MV-4-11 (cell line): ENCODE measurements at regions not wholly inside any gene's neighbourhood (a gene's known extent, or its start where the extent isn't known, plus 50 kb on each side); places are given as distances from the start of the nearest gene placed in this dataset.

ENCODE experiments used
- DNase-seq: peaks from one replicate; lab custom pipeline; 2025; lab: John Stamatoyannopoulos, UW

DNA sequence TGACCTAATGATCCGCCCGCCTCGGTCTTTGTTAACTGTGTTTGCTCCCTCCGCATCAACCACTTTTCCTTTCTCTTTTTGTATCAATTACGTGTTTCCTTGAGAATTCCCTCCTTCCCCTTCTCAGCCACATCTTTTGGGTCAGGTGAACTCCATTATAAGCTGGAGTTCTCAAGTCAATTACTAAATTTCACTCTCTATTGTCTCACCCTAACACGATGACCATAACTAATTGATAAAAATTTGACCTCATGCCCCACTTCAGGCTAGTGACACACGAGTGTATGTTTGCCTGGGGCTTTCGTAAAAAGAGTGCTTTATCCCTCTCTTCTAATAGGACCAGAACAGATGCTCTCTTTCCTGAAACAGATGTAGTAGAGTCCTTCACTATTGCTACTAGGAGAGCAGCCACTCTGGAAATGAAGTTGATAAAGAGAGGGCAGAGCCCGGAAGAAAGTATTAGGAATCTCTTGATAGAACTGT, 403.6 kb upstream of the ANXA10 start:
- no peak for DNase-seq

DNA sequence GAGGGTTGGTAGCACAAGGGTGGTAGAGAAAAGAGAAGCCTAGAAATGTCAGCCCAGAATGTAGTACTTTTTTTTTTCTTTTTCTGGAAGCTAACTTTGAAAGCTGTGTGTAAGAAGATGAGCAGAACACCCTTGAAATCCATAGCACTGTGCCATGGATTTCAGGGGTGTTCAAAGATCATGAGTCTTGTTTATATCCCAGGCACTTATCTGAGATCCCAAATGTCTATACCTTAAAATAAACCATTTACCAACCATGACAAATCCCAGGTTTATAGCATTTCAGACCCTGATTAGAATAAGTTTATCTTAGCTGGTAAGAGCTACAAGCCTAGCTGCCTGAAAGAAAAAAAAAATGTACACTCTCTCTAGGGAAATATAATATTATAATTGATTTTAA, 389.9 kb upstream of the ANXA10 start:
- DNase-seq: no peak

DNA sequence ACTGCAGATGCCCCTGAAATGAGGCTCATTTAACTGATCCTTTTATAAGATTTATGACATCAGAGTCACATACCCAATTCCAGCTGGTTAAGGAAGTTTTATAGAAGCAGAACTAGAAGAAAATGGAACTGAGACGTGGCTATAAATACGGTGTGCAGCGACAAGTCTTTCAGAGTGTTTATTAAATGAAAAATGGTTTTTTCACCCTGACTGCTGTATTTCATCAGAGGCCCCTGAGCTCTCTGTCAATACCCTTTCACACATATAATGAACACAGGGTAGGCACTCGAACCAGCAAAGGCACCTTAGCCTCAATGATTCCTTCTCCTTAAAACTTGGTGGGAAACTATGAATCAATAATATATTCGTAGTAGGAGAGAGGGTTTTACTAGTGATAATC, 380.8 kb upstream of the ANXA10 start:
- DNase-seq: no peak

DNA sequence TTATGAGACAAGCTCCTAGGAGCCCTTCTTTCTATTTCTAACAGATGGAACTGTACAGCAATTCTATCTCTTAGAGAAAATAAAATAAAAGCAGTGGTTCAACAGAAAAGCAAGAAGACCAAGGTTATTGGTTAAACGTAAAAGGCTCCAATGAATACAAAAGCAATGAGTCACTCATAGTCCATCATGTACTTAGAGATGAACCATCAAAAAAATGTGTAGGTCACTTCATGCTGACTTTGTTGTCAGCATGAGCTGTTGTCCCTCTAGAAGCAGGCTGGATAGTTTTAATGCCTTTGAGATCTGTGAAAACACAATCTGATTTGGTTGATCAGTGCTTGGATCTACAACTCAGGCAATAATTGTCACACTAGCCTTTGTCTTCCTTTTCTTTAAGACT, 378.6 kb upstream of the ANXA10 start:
- no peak for DNase-seq

DNA sequence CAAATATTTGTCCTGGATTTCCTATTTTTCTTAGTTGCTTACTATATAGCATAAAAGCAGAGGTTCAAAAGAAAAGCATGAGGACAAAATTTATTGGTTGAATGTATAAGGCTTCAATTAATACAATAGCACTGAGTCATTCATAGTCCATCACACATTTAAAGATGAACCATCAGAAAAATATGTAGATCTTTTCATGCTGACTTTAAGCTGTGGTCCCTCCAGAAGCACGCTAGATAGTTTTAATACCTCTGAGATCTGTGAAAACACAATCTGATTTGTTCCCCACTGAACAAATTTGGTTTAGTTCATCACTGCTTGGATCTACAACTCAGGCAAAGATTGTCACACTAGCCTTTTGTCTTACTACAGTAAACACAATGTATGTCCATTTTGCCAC, 377.2 kb upstream of the ANXA10 start:
- no peak for DNase-seq

DNA sequence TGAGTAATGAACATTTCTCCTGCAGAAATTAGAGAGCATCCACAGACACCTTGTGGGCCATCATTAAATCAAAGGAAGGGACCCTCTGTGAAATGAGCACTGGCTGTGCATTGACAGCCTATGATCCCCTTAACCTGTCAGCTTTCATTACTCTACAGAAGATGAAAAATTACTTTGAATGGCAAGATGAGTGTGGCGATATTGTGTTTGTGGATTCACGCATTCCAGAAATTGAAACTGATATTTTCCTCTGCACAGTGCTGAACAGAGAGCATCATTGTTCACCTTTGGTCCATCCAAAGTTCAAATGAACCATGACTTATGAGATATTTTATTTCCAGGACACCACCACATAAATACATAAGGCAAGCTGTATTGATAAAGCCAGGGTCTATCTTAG, 374.8 kb upstream of the ANXA10 start:
- DNase-seq: no peak

DNA sequence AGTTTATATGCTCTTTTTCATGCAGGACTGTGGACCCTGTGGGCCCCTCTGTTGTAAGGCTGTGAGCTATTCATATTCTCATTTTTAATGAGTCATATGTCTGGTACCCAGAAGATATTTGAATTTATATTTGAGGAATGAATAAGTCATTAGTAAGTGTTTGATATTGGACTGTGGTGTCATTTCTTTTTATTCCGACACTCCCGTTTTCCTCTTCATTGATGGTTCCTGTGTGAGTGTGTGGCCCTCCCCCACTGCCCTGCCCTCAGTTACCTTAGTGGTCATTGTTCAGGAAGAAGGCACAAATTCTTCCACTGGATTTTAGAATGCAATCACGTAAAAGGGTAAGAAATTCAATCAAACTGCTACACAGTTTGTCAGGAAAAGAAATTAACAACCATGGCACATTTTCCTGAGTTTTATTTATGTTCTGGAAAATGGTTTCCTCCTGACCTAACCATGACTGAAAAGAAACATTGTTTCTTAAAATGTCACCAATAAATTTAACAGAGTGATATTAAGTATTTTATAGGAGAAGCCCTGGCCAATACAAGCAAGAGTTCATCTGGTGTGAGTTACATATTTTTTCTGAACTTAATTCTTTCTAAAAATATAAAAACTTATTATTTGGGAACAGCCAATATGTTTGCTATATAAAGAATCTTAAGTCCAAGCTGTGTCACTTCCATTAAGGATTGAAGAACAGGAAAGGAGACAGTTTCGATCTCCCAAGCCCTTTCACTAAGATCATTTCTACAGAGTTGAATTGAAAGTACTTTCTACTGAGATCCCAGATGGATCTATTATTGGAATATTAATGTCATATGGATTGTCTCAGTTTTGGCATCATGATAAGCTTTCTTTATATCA, 370.5 kb upstream of the ANXA10 start:
- DNase-seq: no peak

DNA sequence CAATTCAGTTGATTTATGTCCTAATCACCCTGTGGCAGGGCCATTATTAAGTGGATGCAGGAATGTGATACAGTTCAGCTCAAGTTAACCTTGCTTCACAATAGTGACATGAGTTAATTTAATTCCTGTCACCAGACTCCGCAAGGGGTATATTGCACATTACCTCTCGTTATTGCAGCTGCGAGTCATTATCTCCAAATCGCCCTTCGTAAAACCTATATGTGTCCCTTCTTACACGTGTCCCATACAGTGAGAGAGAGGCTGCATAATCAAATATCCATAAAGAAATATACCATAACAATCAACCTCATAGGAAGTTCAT, 369.9 kb upstream of the ANXA10 start:
- no peak for DNase-seq

DNA sequence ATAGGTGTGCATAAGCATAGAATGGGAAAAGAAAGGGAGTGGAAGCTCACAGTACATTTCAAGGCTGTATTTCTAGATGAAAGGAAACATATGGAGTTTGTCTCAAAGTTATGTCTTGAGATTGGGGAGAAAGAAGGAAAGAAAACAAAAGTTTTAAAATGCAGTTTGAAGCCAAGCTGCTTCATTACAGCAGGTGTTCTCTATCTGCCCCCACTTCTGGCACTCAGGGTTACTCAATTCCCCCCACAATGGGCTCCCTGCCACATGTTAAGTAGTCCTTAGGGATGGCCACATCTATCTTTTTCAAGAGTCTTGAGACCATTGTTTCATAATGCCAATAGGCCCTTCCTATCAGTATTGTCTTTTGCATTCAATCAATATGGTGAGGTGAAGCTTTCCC, 367.4 kb upstream of the ANXA10 start:
- DNase-seq: no peak

DNA sequence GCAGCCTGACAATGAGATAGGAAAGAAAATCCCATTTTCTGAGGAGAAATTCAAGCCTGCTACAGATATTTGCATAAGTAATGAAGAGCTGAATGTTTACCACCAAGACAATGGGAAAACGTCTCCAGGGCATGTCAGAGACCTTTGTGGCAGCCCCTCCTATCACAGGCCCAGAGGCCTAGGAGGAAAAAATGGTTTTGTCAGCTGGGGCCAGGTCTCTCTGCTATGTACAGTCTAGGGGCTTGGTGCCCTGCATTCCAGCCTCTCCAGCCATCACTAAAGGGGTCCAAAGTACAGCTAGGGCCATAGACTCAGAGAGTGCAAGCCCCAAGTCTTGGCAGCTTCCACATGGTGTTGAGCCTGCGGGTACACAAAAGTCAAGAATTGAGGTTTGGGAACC, 361.6 kb upstream of the ANXA10 start:
- no peak for DNase-seq

DNA sequence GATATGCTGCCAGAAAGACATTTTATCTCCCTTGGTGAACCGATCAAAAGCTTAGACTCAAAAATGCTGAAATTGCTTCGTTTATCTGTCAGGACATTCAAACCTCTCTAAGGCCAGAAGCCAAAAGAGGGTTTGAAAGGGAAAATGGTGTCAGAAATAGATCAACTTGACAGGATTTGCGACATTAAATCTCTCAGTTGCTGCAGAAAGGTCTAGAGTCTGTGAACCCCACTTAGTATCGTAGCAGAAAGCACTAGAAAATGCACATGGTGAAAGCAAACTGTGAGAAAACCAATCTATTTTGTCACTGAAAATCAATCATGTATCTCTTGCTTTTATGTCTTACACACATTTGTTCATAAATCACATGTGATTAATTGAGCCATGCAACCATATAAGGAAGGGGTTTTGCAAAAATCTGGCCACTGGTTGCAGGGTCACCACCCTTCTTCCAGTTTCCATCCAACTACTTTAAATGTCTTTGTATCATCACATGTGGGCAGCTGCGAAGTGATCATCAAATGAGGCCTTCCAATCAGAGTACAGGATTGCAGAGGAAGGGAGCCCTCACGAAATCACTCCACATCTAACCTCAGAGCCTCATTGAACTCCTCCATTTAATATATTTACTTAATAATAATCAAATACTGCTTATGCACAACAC, 347.2 kb upstream of the ANXA10 start:
- no peak for DNase-seq

DNA sequence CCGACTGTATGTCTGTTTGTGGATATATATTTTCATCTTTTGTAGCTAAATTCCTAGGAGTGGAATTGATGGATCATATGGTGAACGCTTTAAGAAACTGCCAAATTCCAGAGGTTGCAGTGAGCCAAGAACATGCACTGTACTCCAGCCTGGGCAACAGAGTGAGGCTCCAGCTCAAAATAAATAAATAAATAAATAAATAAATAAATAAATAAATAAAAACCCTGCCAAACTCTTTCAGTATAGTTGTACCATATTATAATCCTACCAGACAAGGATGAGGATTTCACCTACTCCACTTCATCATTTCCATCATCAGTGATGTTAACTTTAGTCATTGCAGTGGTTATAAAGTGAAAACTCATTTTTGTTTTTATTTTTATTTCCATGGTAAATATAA, 325.1 kb upstream of the ANXA10 start:
- DNase-seq: no peak

DNA sequence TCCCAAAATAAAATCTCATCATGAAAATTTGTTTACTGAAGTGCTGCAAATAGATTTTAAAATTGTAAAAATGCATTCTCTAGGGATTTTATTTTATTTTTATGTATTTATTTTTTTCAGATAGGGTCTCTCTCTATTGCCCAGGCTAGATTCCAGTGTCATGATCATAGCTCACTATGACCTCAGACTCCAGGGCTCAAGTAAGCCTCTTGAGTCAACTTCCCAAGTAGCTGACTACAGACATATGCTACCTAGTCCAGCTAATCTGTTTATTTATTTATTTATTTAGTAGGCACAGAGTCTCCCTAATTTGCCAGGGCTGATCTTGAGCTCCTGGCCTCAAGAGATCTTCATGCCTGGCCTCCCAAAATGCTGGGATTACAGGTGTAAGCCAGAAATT, 317.7 kb upstream of the ANXA10 start:
- no peak for DNase-seq

DNA sequence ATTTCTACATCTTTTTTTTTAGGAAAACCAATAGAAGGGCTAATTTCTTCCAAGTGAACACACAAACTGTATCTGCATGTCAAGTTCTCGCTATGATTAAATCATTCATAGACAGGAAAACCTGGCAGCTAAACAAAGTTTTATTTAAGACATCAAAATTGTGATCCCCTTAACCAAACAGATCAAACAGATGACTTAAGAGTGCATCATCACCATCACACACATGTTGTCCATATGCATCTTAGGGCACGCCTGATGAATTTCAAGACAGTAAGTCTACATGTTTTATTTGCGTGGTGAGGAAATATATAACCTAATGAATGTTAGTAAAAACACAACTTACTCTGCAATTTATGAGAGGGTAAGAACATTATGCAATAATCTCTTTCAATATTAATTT, 317.0 kb upstream of the ANXA10 start:
- no peak for DNase-seq

DNA sequence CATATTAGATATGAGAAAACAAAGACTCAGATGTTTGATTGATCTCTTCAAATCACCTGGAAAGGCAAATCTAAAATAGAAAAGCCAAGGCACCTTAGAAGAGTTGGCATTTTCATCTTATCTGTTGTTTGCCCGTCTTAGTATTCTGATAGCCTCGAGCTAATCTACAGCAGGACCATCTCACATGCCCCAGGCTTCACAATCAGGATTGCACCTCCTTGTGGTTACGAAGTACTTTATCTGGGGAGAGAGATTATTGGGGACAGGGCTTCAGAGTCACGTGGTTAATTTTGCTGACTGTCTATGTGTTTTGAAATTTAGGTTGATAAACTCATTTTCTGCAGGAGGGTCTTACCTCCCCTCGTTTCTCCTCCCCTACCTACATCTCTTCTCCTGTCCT, 313.1 kb upstream of the ANXA10 start:
- DNase-seq: no peak

DNA sequence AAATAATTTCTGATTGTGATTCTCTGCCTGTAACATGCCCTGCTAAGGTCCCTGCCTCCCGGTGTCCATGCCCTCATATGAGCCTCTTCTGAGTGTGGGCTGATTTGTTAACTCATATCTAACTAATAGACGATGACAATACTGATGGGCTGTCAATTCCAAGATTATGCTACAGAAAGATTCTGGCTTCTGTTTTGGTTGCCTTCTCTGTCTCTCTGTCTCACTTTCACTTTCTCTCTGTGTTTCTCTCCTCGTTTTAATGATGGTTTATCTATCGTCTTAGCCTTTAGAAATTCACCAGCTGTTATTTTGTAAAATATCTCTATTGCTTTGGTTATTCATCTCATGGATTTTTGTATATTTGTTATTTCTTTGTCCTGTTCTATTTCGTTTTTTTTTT, 312.5 kb upstream of the ANXA10 start:
- no peak for DNase-seq

DNA sequence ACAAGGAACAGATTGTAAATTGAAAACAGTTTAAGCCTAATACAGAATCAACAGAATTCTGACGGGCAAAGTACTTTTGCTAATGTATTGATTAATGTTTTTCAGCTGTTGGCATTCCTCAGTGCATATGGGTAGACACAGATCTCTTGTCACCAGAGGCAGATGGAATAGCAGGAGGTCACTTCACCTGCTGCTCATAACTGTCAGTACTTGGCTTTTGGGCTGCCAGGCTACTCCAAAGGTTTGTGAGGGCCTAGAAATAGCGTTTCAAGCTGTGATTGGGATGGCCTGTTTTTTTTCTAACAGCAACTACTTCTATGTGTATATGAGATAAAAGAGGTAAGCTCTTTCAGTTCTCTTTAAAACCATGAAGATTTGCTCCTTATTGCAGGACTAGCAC, 307.5 kb upstream of the ANXA10 start:
- DNase-seq: no peak

DNA sequence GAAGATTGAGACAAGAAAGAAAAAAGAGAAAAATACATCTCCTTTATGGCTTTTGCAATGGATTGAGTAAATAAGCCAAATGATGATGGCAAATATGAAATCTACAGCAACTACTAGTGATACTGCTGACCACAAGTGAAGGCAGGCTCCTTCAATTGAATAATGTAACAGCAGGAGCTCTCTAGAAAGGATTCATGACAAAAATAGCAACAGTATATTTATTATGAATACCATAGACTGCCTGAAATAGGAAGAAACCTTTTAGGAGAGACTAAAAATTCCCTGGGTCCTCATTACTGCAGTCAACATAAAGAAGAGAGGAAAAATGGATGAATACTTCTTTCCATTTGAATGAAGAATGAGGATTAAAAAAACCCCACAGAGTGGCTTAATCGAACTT, 306.8 kb upstream of the ANXA10 start:
- DNase-seq: no peak

DNA sequence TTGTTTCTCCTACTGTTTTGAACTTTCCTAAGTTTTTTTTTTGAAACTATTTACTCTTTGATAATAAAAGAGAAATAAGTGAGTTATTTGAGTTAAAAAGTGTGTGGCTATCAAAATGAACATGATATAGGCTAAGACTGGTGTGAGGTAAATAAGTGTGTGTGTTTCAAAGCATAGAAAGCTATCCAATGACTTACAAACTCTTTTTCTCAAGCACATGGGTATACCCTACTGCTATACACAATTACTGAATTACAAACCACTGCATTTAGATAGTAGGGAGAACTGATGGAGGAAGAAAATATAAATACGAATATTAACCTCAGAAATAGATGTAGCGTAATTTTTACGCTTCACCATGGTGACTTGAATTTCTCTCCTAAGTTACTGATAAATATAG, 305.8 kb upstream of the ANXA10 start:
- DNase-seq: no peak

DNA sequence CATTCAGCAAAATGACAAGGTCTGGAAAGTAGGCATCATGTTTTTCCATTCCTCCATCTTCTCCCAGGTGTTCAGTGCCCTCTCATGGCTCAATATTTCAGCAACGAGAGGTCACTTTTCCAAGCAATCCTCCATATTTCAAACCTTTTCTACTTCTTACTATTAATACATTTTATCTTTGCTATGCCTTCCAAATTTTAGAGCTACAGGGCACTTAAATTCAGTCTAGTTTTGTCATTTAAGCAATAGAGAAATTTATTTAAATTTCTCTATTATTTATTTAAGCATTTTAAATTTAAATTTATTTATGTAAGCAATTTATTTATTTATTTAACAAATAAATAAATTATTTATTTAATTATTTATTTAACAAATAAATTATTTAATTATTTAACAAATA, 305.1 kb upstream of the ANXA10 start:
- no peak for DNase-seq

DNA sequence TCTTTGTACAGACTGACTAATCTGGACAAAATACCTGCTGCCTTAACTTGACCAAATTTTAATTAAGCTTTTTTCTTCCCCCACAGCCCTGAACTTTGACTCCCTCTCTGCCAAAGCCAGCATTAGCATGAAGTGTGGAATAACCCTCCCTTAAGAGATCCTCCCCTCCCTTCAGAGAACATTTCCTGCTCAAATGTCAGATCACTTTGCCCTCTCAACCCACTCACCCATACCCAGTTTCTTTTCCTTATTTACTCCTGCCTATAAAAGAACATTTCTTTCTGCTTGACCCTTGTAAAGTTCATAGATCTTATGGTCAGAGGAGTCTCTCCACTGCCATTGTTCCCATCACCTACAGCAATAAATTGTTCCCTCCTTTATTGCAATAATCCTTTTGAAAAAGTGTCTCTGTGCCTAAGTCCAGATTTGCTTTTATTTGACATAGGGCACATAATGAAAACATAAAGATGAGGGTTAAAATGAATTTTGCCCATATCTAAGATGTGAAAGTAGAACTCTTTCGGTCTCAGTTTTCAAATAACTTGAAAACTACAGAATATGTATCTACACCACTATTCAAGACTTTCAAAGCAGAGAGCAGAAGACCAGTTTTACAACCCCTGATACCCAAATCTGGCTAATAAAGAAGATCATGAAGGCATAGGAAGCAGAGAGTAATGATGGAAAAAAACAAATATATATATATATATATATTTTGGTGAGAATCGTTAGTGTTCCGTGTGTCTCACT, 289.7 kb upstream of the ANXA10 start:
- no peak for DNase-seq

DNA sequence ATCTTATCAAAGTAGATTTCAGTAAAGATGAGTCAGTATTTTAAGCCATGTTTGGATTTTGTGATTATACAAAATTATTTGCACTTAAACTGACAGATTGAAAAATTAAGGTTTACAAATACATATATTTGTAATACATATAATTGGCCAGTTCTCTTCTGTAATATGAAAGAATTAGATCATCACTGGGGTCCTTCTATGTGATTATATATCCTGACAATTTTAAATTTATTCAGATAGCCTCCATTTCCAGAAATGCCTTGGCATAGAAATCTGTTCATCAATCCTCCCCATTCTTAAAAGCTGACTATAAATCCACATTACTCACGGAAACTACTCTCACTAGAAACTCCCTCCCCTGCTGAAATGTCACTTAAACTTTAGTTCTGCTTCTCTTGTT, 280.4 kb upstream of the ANXA10 start:
- no peak for DNase-seq

DNA sequence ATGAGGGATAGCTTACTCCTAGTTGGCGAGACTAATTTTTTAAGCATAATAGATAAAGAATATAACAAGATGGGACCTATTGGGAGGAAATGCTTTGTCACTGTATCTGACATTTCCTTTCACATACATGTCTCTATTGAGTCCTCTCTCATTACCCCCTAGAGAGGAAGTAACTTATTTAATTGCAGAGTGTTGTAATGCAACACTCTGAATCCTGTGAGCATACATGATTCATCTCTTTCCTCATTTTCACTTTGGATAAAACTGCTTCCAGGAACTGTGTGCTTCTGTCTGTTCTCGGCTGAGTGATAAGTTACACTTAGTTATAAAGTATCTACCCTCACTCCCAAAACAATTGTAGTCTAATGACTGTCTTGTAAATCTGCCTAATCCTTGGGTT, 266.1 kb upstream of the ANXA10 start:
- peak; percentile 36 for DNase-seq
